ENCODE measurements at regions not wholly inside any gene's neighbourhood (a gene's known extent, or its start where the extent isn't known, plus 50 kb on each side); places are given as distances from the start of the nearest gene placed in this dataset.
"Not testable (repeated sequence)": the region's sequence is repeated elsewhere in the genome, so short reads cannot be mapped to it uniquely, and the experiment has no call there.

DNA sequence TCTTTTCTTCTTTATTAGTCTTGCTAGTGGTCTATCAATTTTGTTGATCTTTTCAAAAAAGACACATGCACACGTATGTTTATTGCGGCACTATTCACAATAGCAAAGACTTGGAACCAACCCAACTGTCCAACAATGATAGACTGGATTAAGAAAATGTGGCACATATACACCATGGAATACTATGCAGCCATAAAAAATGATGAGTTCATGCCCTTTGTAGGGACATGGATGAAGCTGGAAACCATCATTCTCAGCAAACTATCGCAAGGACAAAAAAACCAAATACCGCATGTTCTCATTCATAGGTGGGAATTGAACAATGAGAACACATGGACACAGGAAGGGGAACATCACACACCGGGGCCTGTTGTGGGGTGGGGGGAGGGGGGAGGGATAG lies 657.1 kb downstream of the MECOM start:
- H3K4me2 ChIP-seq (ENCODE audit: low read depth, low read length, poor library complexity, severe bottlenecking) = not testable (repeated sequence)

DNA sequence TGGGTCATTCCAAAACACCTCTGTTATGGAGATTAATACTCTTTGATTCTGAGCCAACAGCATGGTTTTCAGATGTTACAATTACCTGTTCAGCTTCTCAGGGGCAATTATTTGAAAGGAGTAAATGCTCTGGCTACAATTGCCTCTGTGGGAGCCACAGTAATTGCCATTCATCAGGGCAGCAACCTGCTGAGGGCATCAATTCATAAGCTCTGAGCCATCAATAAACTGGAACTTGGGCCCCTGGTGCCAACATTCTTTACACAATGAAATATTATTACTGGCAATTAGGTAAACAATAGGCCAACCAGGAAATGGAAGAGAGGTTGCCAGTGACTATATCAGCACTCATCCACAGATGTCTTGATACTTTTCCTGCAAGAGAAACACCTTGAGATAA lies 660.8 kb downstream of the MECOM start:
- H2AFZ ChIP-seq (ENCODE audit: low read length) = no peak overlapping the region
- no peak overlapping the region for H3K4me3 ChIP-seq (ENCODE audit: low read length)
- no peak overlapping the region for H3K9ac ChIP-seq (ENCODE audit: low read length)
- H3K79me2 ChIP-seq (ENCODE audit: low read length) = no peaks in the 10 kb centered on the region
- H3K36me3 ChIP-seq (ENCODE audit: insufficient read depth, low read length) = no peaks in the 10 kb centered on the region
- no peak for DNase-seq
- no peak overlapping the region for H3K27ac ChIP-seq (ENCODE audit: low read length)
- no peaks in the 10 kb centered on the region for H4K20me1 ChIP-seq (ENCODE audit: insufficient read depth, low read depth, low read length)
- no peaks in the 10 kb centered on the region for H3K9me2 ChIP-seq (replicated peaks; ENCODE audit: insufficient read depth, low read length)
- no peaks in the 10 kb centered on the region; the same call in 1 of the 2 replicates for H3K27me3 ChIP-seq (ENCODE audit: low read length)
- H3K9me3 ChIP-seq (ENCODE audit: low read length) = no peaks in the 10 kb centered on the region
- H3K4me2 ChIP-seq (ENCODE audit: low read depth, low read length, poor library complexity, severe bottlenecking) = no peak overlapping the region
- no peaks in the 10 kb centered on the region for H3K4me1 ChIP-seq (ENCODE audit: low read length)

More for the DNA sequence above, 657.1 kb downstream of the MECOM start:
- DNase-seq; H3K27ac ChIP-seq (ENCODE audit: low read length); H2AFZ ChIP-seq (ENCODE audit: low read length); H3K79me2 ChIP-seq (ENCODE audit: low read length); H3K9me2 ChIP-seq (replicated peaks; ENCODE audit: insufficient read depth, low read length); H3K9ac ChIP-seq (ENCODE audit: low read length); H4K20me1 ChIP-seq (ENCODE audit: insufficient read depth, low read depth, low read length); H3K36me3 ChIP-seq (ENCODE audit: insufficient read depth, low read length); H3K9me3 ChIP-seq (ENCODE audit: low read length); H3K4me1 ChIP-seq (ENCODE audit: low read length); H3K4me3 ChIP-seq (ENCODE audit: low read length); H3K27me3 ChIP-seq (ENCODE audit: low read length): not testable (repeated sequence)

DNA sequence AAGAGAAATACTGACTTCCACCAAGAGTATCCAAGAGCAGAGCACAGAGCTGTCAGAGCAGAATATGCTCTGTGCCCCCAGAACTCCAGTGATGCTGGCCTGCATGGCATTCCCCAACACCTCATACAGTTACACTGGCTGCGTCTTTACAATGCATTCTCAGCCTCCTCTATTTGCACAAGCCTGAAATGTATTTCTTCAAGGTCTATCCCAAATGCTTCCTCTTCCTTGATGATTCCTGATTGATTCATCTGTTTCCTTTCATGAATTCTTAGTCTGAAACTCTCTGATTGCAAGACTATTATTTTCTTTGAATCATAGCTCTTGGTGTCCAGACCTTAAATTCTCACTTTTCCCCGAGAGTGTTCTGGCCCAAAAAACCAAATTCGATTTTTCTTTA lies 664.7 kb downstream of the MECOM start:
- H2AFZ ChIP-seq (ENCODE audit: low read length) = no peak overlapping the region
- H3K36me3 ChIP-seq (ENCODE audit: insufficient read depth, low read length) = no peaks in the 10 kb centered on the region
- H3K4me3 ChIP-seq (ENCODE audit: low read length) = no peak overlapping the region
- H3K4me1 ChIP-seq (ENCODE audit: low read length) = no peaks in the 10 kb centered on the region
- DNase-seq = no peak
- H3K4me2 ChIP-seq (ENCODE audit: low read depth, low read length, poor library complexity, severe bottlenecking) = no peak overlapping the region
- no peaks in the 10 kb centered on the region for H3K9me3 ChIP-seq (ENCODE audit: low read length)
- no peak overlapping the region for H3K27ac ChIP-seq (ENCODE audit: low read length)
- H3K9me2 ChIP-seq (replicated peaks; ENCODE audit: insufficient read depth, low read length) = no peaks in the 10 kb centered on the region
- H3K79me2 ChIP-seq (ENCODE audit: low read length) = no peaks in the 10 kb centered on the region
- H3K27me3 ChIP-seq (ENCODE audit: low read length) = no peaks in the 10 kb centered on the region
- no peak overlapping the region for H3K9ac ChIP-seq (ENCODE audit: low read length)
- no peaks in the 10 kb centered on the region for H4K20me1 ChIP-seq (ENCODE audit: insufficient read depth, low read depth, low read length)

DNA sequence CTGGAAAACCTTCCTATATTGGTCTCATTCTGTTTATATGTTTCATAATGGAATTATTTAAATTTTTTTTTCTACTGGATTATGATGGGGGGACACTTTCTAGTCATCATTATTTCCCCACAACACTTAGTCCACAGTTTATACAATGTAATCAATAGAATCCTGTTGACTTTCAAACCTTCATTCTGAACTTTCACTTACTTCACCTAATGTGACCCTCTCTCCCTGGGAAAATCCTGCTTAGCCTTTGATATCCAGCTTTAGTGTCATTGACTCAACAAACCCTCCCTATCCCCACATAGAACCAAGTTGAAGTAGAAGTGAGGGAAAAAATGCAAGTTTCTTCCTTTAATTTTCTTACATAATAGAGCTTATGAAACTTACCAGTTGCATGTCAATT lies 666.0 kb downstream of the MECOM start:
- DNase-seq = no peak
- no peak overlapping the region for H3K27ac ChIP-seq (ENCODE audit: low read length)
- H3K4me2 ChIP-seq (ENCODE audit: low read depth, low read length, poor library complexity, severe bottlenecking) = no peak overlapping the region

DNA sequence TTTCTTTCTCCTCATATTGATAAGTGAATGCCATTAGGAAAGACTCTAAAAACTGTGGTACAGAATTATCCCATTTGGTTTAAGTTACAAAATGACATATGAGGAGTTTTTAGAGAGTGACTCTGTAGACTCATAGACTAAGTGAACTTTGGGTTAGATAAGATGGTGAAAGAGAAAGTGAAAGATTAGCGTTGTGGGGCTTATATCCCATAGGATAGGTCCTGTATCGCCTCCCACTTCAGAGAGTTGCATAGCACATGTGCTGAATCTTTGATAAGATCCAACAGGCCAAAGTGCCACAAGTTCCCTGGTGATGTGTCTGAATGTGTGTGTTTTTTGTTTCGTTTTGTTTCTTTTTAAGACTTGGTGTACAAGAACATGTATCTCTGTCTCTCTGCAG lies 666.9 kb downstream of the MECOM start:
- no peaks in the 10 kb centered on the region for H3K9me3 ChIP-seq (ENCODE audit: low read length)
- no peak overlapping the region for H2AFZ ChIP-seq (ENCODE audit: low read length)
- H3K4me2 ChIP-seq (ENCODE audit: low read depth, low read length, poor library complexity, severe bottlenecking) = no peak overlapping the region

More for the DNA sequence above, 666.0 kb downstream of the MECOM start:
- Histone ChIP-seq H3K4me1 (ENCODE audit: low read length) (no peaks in the 10 kb centered on the region), H3K4me3 (ENCODE audit: low read length) (no peak overlapping the region), H3K36me3 (ENCODE audit: insufficient read depth, low read length) (no peaks in the 10 kb centered on the region), H3K79me2 (ENCODE audit: low read length) (no peaks in the 10 kb centered on the region), H4K20me1 (ENCODE audit: insufficient read depth, low read depth, low read length) (no peaks in the 10 kb centered on the region), H3K9me2 (replicated peaks; ENCODE audit: insufficient read depth, low read length) (no peaks in the 10 kb centered on the region), H3K9ac (ENCODE audit: low read length) (no peak overlapping the region), H3K27me3 (ENCODE audit: low read length) (no peaks in the 10 kb centered on the region), H2AFZ (ENCODE audit: low read length) (no peak overlapping the region), H3K9me3 (ENCODE audit: low read length) (no peaks in the 10 kb centered on the region)

DNA sequence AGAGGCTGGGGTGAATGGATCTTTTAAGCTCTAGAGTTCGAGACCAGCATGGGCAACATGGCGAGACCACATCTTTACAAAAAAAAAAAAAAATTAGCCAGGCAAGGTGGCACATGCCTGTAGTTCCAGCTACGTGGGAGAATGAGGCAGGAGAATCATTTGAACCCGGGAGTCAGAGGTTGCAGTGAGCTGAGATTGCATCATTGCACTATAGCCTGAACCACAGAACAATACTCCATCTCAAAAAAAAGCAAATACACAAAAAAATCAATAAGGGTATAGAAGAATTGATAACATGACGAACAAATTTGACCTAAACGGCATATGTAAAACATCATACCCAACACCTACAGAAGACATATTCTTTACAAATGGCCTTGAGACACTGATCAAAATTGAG lies 668.4 kb downstream of the MECOM start:
- H3K4me1 ChIP-seq (ENCODE audit: low read length) = no peaks in the 10 kb centered on the region
- no peak overlapping the region for H3K27ac ChIP-seq (ENCODE audit: low read length)
- H2AFZ ChIP-seq (ENCODE audit: low read length) = no peak overlapping the region
- no peaks in the 10 kb centered on the region for H3K9me2 ChIP-seq (replicated peaks; ENCODE audit: insufficient read depth, low read length)
- H4K20me1 ChIP-seq (ENCODE audit: insufficient read depth, low read depth, low read length) = no peaks in the 10 kb centered on the region
- H3K27me3 ChIP-seq (ENCODE audit: low read length) = no peaks in the 10 kb centered on the region
- H3K4me2 ChIP-seq (ENCODE audit: low read depth, low read length, poor library complexity, severe bottlenecking) = no peak overlapping the region
- no peak for DNase-seq
- no peaks in the 10 kb centered on the region for H3K79me2 ChIP-seq (ENCODE audit: low read length)
- no peaks in the 10 kb centered on the region for H3K36me3 ChIP-seq (ENCODE audit: insufficient read depth, low read length)
- H3K4me3 ChIP-seq (ENCODE audit: low read length) = no peak overlapping the region
- H3K9ac ChIP-seq (ENCODE audit: low read length) = no peak overlapping the region
- H3K9me3 ChIP-seq (ENCODE audit: low read length) = no peaks in the 10 kb centered on the region

More for the DNA sequence above, 666.9 kb downstream of the MECOM start:
- Histone ChIP-seq H3K9ac (ENCODE audit: low read length) (no peak overlapping the region), H3K27me3 (ENCODE audit: low read length) (no peaks in the 10 kb centered on the region), H3K79me2 (ENCODE audit: low read length) (no peaks in the 10 kb centered on the region), H4K20me1 (ENCODE audit: insufficient read depth, low read depth, low read length) (no peaks in the 10 kb centered on the region), H3K9me2 (replicated peaks; ENCODE audit: insufficient read depth, low read length) (no peaks in the 10 kb centered on the region), H3K27ac (ENCODE audit: low read length) (no peak overlapping the region), H3K36me3 (ENCODE audit: insufficient read depth, low read length) (no peaks in the 10 kb centered on the region), H3K4me3 (ENCODE audit: low read length) (0 out of 2 replicates have a peak overlapping the region, but pooled peaks have one; percentile 15), H3K4me1 (ENCODE audit: low read length) (no peaks in the 10 kb centered on the region)
- no peak for DNase-seq

DNA sequence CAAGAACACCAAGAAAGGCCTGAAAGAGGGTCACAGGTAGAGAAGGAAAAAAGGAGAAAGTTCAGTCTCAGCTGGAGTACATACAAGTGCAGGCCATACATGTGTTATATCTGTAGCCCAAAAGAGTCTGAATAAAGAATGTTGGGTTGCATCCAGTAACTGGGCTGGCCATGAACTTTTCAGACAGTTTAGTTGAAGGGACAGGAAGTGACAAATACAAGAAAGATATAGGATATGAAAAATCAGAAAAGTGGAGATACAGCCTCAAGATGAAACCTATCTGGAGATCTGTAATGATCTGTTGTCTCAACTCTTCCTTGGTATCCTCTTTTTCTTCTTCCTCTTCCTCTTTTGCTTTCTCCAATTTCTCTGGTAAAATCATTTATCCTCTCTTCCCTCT lies 671.7 kb downstream of the MECOM start:
- Histone ChIP-seq H3K9me3 (ENCODE audit: low read length) (no peaks in the 10 kb centered on the region), H3K79me2 (ENCODE audit: low read length) (no peaks in the 10 kb centered on the region), H3K4me2 (ENCODE audit: low read depth, low read length, poor library complexity, severe bottlenecking) (no peak overlapping the region), H3K36me3 (ENCODE audit: insufficient read depth, low read length) (no peaks in the 10 kb centered on the region), H4K20me1 (ENCODE audit: insufficient read depth, low read depth, low read length) (no peaks in the 10 kb centered on the region), H2AFZ (ENCODE audit: low read length) (no peak overlapping the region), H3K27me3 (ENCODE audit: low read length) (no peaks in the 10 kb centered on the region), H3K4me3 (ENCODE audit: low read length) (no peak overlapping the region), H3K4me1 (ENCODE audit: low read length) (no peaks in the 10 kb centered on the region), H3K27ac (ENCODE audit: low read length) (no peak overlapping the region), H3K9me2 (replicated peaks; ENCODE audit: insufficient read depth, low read length) (no peaks in the 10 kb centered on the region), H3K9ac (ENCODE audit: low read length) (no peak overlapping the region)
- no peak for DNase-seq

DNA sequence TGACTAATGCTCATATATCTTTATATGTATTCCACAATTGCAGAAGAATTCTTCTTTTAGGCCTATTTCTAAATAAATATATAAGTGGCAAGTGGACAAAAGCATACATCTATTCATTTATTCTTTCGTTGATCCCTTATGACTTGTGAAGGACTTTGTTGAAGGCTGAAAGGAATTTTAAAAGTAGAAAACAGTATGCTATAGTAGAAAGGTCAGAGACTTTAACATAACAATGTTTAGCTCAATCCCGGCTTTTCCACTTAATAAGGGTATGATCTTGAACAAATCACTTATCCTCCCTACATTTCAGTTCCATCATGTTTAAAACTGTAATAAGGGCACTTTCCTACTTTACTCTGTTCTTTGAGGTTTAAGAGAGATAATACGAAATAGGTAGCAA lies 672.9 kb downstream of the MECOM start:
- no peak overlapping the region for H3K4me2 ChIP-seq (ENCODE audit: low read depth, low read length, poor library complexity, severe bottlenecking)

DNA sequence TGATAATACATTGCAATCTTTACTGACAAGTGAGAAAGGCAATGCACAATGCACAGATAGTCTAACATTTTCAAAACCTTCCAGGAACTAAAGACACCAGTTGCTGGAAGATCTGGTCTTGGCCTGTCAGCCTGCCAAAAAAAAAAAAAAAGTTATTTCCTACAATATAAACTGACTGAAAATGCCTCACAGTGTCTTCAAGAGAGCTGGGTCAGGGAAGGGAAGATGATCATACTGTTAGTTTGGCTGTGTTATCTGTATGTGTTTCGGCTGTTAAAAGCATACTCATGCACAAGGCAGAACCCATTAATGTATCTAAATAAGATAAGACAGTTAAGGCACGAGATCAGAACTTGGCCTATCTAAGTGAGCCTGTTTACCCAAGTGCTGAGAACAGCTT lies 673.4 kb downstream of the MECOM start:
- no peaks in the 10 kb centered on the region for H3K27me3 ChIP-seq (ENCODE audit: low read length)
- no peaks in the 10 kb centered on the region; the same call in 1 of the 2 replicates for H3K9me2 ChIP-seq (replicated peaks; ENCODE audit: insufficient read depth, low read length)
- H3K4me1 ChIP-seq (ENCODE audit: low read length) = no peaks in the 10 kb centered on the region
- H4K20me1 ChIP-seq (ENCODE audit: insufficient read depth, low read depth, low read length) = no peaks in the 10 kb centered on the region
- H3K9me3 ChIP-seq (ENCODE audit: low read length) = no peaks in the 10 kb centered on the region
- H2AFZ ChIP-seq (ENCODE audit: low read length) = no peak overlapping the region
- H3K36me3 ChIP-seq (ENCODE audit: insufficient read depth, low read length) = no peaks in the 10 kb centered on the region
- no peaks in the 10 kb centered on the region for H3K79me2 ChIP-seq (ENCODE audit: low read length)
- H3K4me2 ChIP-seq (ENCODE audit: low read depth, low read length, poor library complexity, severe bottlenecking) = no peak overlapping the region
- no peak overlapping the region for H3K9ac ChIP-seq (ENCODE audit: low read length)
- no peak for DNase-seq
- H3K27ac ChIP-seq (ENCODE audit: low read length) = no peak overlapping the region
- no peak overlapping the region for H3K4me3 ChIP-seq (ENCODE audit: low read length)

More for the DNA sequence above, 672.9 kb downstream of the MECOM start:
- H3K79me2 ChIP-seq (ENCODE audit: low read length) = no peaks in the 10 kb centered on the region
- no peaks in the 10 kb centered on the region for H3K36me3 ChIP-seq (ENCODE audit: insufficient read depth, low read length)
- no peak overlapping the region for H3K27ac ChIP-seq (ENCODE audit: low read length)
- H3K4me1 ChIP-seq (ENCODE audit: low read length) = no peaks in the 10 kb centered on the region
- no peak overlapping the region for H2AFZ ChIP-seq (ENCODE audit: low read length)
- H3K9me2 ChIP-seq (replicated peaks; ENCODE audit: insufficient read depth, low read length) = no peaks in the 10 kb centered on the region; the same call in 1 of the 2 replicates
- H4K20me1 ChIP-seq (ENCODE audit: insufficient read depth, low read depth, low read length) = no peaks in the 10 kb centered on the region
- H3K9me3 ChIP-seq (ENCODE audit: low read length) = no peaks in the 10 kb centered on the region
- H3K4me3 ChIP-seq (ENCODE audit: low read length) = no peak overlapping the region
- DNase-seq = no peak
- no peak overlapping the region for H3K9ac ChIP-seq (ENCODE audit: low read length)
- no peaks in the 10 kb centered on the region for H3K27me3 ChIP-seq (ENCODE audit: low read length)
